IPS-18a (cell line): ENCODE measurements at regions not wholly inside any gene's neighbourhood (a gene's known extent, or its start where the extent isn't known, plus 50 kb on each side); places are given as distances from the start of the nearest gene placed in this dataset.

Experiments used
- H3K27ac ChIP-seq: one replicate; pipeline ENCODE4 v1.5.1; 2013; ENCODE audit warnings: low read length
- H3K27me3 ChIP-seq: one replicate; pipeline ENCODE4 v1.6.1; 2013; ENCODE audit warnings: mild to moderate bottlenecking, low read length; ENCODE audit not compliant: control insufficient read depth, insufficient read depth
- H3K36me3 ChIP-seq: one replicate; pipeline ENCODE4 v1.6.1; 2013; ENCODE audit warnings: low read depth, low read length; ENCODE audit not compliant: control insufficient read depth
- H3K4me1 ChIP-seq: one replicate; pipeline ENCODE4 v1.6.1; 2013; ENCODE audit warnings: low read depth, low read length; ENCODE audit not compliant: control insufficient read depth
- H3K4me3 ChIP-seq: one replicate; pipeline ENCODE4 v1.5.1; 2013; ENCODE audit warnings: low read length
- H3K9ac ChIP-seq: one replicate; pipeline ENCODE4 v1.6.1; 2013; ENCODE audit warnings: mild to moderate bottlenecking, low read length, moderate library complexity
- H3K9me3 ChIP-seq: one replicate; pipeline ENCODE4 v1.6.1; 2013; ENCODE audit warnings: low read depth, low read length; ENCODE audit not compliant: control insufficient read depth

- no peak overlapping the region for H3K9ac ChIP-seq
- no peaks in the 10 kb centered on the region for H3K9me3 ChIP-seq
- H3K36me3 ChIP-seq, result no peaks in the 10 kb centered on the region
- no peak overlapping the region for H3K4me3 ChIP-seq
- H3K27ac ChIP-seq, result no peak overlapping the region
- no peaks in the 10 kb centered on the region for H3K27me3 ChIP-seq
- no peaks in the 10 kb centered on the region for H3K4me1 ChIP-seq
Observed at GRCh38 chr3:104598848-104599511, 767.7 kb upstream of the ALCAM start.

GRCh38 chr3:104604326-104605010 lies 762.2 kb upstream of the ALCAM start:
- Histone ChIP-seq H3K4me3 (no peak overlapping the region), H3K27ac (no peak overlapping the region), H3K27me3 (no peaks in the 10 kb centered on the region), H3K9ac (no peak overlapping the region), H3K9me3 (no peaks in the 10 kb centered on the region), H3K36me3 (no peaks in the 10 kb centered on the region), H3K4me1 (no peaks in the 10 kb centered on the region)

GRCh38 chr3:104606812-104607211 lies 759.9 kb upstream of the ALCAM start:
- no peak overlapping the region for H3K9ac ChIP-seq
- no peaks in the 10 kb centered on the region for H3K9me3 ChIP-seq
- H3K27ac ChIP-seq, result no peak overlapping the region
- no peaks in the 10 kb centered on the region for H3K27me3 ChIP-seq
- H3K4me1 ChIP-seq, result no peaks in the 10 kb centered on the region
- no peak overlapping the region for H3K4me3 ChIP-seq
- H3K36me3 ChIP-seq, result no peaks in the 10 kb centered on the region

GRCh38 chr3:104610730-104611652 lies 755.7 kb upstream of the ALCAM start:
- Histone ChIP-seq H3K9ac (no peak overlapping the region), H3K36me3 (no peaks in the 10 kb centered on the region), H3K4me3 (no peak overlapping the region), H3K4me1 (no peaks in the 10 kb centered on the region), H3K27ac (no peak overlapping the region), H3K9me3 (no peaks in the 10 kb centered on the region), H3K27me3 (no peaks in the 10 kb centered on the region)

GRCh38 chr3:104612218-104612617 lies 754.5 kb upstream of the ALCAM start:
- Histone ChIP-seq H3K4me1 (no peaks in the 10 kb centered on the region), H3K9ac (no peak overlapping the region), H3K9me3 (no peaks in the 10 kb centered on the region), H3K27ac (no peak overlapping the region), H3K27me3 (no peaks in the 10 kb centered on the region), H3K4me3 (no peak overlapping the region), H3K36me3 (no peaks in the 10 kb centered on the region)

GRCh38 chr3:104614564-104614963 lies 752.1 kb upstream of the ALCAM start:
- Histone ChIP-seq H3K27me3 (no peaks in the 10 kb centered on the region), H3K36me3 (no peaks in the 10 kb centered on the region), H3K4me1 (no peaks in the 10 kb centered on the region), H3K4me3 (no peak overlapping the region), H3K9me3 (no peaks in the 10 kb centered on the region), H3K9ac (no peak overlapping the region), H3K27ac (no peak overlapping the region)

- no peak overlapping the region for H3K9ac ChIP-seq
- no peaks in the 10 kb centered on the region for H3K36me3 ChIP-seq
- H3K4me3 ChIP-seq, result no peak overlapping the region
- peaks cover 16% of the 10 kb centered on the region for H3K9me3 ChIP-seq
- no peak overlapping the region for H3K27ac ChIP-seq
- H3K27me3 ChIP-seq, result no peaks in the 10 kb centered on the region
- no peaks in the 10 kb centered on the region for H3K4me1 ChIP-seq
Observed at GRCh38 chr3:104628185-104628789, 738.4 kb upstream of the ALCAM start.

- Histone ChIP-seq H3K9ac (no peak overlapping the region), H3K27me3 (no peaks in the 10 kb centered on the region), H3K27ac (no peak overlapping the region), H3K9me3 (peaks cover 16% of the 10 kb centered on the region), H3K36me3 (no peaks in the 10 kb centered on the region), H3K4me3 (no peak overlapping the region), H3K4me1 (no peaks in the 10 kb centered on the region)
Observed at GRCh38 chr3:104629038-104629437, 737.7 kb upstream of the ALCAM start.

GRCh38 chr3:104631254-104631653 lies 735.5 kb upstream of the ALCAM start:
- Histone ChIP-seq H3K4me3 (no peak overlapping the region), H3K27ac (no peak overlapping the region), H3K4me1 (no peaks in the 10 kb centered on the region), H3K9me3 (peaks cover 16% of the 10 kb centered on the region), H3K9ac (no peak overlapping the region), H3K36me3 (no peaks in the 10 kb centered on the region), H3K27me3 (no peaks in the 10 kb centered on the region)

GRCh38 chr3:104632521-104632920 lies 734.2 kb upstream of the ALCAM start:
- Histone ChIP-seq H3K4me3 (no peak overlapping the region), H3K4me1 (no peaks in the 10 kb centered on the region), H3K27me3 (no peaks in the 10 kb centered on the region), H3K27ac (no peak overlapping the region), H3K9ac (no peak overlapping the region), H3K9me3 (peaks cover 16% of the 10 kb centered on the region), H3K36me3 (no peaks in the 10 kb centered on the region)

- H3K4me3 ChIP-seq, result no peak overlapping the region
- H3K27me3 ChIP-seq, result no peaks in the 10 kb centered on the region
- H3K9me3 ChIP-seq, result peaks cover 16% of the 10 kb centered on the region
- no peak overlapping the region for H3K27ac ChIP-seq
- no peak overlapping the region for H3K9ac ChIP-seq
- H3K36me3 ChIP-seq, result no peaks in the 10 kb centered on the region
- no peaks in the 10 kb centered on the region for H3K4me1 ChIP-seq
Observed at GRCh38 chr3:104632947-104633346, 733.8 kb upstream of the ALCAM start.
